ENCODE measurements at regions not wholly inside any gene's neighbourhood (a gene's known extent, or its start where the extent isn't known, plus 50 kb on each side); places are given as distances from the start of the nearest gene placed in this dataset.

DNA sequence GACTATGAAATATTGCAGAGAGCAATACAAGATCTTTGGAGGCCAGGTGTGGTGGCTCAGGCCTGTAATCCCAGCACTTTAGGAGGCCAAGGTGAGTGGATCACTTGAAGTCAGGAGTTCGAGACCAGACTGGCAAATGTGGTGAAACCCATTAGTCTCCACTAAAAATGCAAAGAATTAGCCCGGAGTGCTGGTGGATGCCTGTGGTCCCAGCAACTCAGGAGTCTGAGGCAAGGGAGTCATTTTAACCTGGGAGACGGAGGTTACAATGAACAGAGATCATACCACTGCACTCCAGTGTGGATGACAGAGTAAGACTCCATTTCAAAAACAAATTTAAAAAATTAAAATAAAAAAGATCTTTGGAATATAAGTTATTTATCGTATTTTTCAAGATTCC, 76.6 kb downstream of the PRKAB2 start:
- TF ChIP-seq ELK1 (IDR thresholded peaks at IDR 0.05; ENCODE audit: borderline replicate concordance, low read depth, low read length) (no peak), CTCF (conservative IDR thresholded peaks at IDR 0.05; ENCODE audit: low read depth, low read length) (no peak), RAD21 (IDR thresholded peaks at IDR 0.05; ENCODE audit: low read length) (no peak)
- Histone ChIP-seq H3K23ac (ENCODE audit: low read depth, low read length) (no peak overlapping the region), H3K36me3 (ENCODE audit: control insufficient read depth, insufficient read depth, low read length) (no peaks in the 10 kb centered on the region), H4K8ac (ENCODE audit: low read depth in 2 of 2, low read length in 2 of 2) (no peak overlapping the region), H2AFZ (replicated peaks; ENCODE audit: low read length, poor library complexity) (no peak overlapping the region), H3K56ac (ENCODE audit: extremely low read depth, insufficient read depth, low read length) (no peak overlapping the region), H2BK5ac (ENCODE audit: low read depth, low read length, poor library complexity, severe bottlenecking) (no peak overlapping the region), H4K20me1 (ENCODE audit: insufficient read depth, low read length) (no peaks in the 10 kb centered on the region), H2AK9ac (replicated peaks; ENCODE audit: low read depth, low read length, poor library complexity) (no peak overlapping the region), H3K79me1 (ENCODE audit: low read depth in 1 of 2, low read length in 2 of 2) (no peaks in the 10 kb centered on the region), H3K4ac (ENCODE audit: low read depth, low read length) (no peak overlapping the region), H2BK15ac (ENCODE audit: low read depth, low read length) (no peak overlapping the region), H3K9ac (ENCODE audit: low read depth, low read length) (no peak overlapping the region), H2BK120ac (ENCODE audit: low read depth, low read length) (no peak overlapping the region), H3K27me3 (ENCODE audit: control insufficient read depth, insufficient read depth, low read length) (peaks cover 2% of the 10 kb centered on the region; the same call in 1 of the 2 replicates), H4K5ac (ENCODE audit: low read depth, low read length) (no peak overlapping the region), H3K4me3 (ENCODE audit: insufficient read depth, low read depth, low read length) (no peak overlapping the region), H4K91ac (ENCODE audit: insufficient read depth, low read depth, low read length) (no peak overlapping the region), H3K4me1 (ENCODE audit: control insufficient read depth, insufficient read depth, low read length) (no peaks in the 10 kb centered on the region), H3K27ac (ENCODE audit: insufficient read depth, low read length) (no peak overlapping the region), H3K4me2 (ENCODE audit: low read depth, low read length) (no peak overlapping the region), H2AK5ac (ENCODE audit: low read depth, low read length) (no peak overlapping the region), H2BK20ac (ENCODE audit: low read depth, low read length) (no peak overlapping the region), H3K14ac (replicated peaks; ENCODE audit: low read depth, low read length) (no peak overlapping the region), H3K18ac (ENCODE audit: low read depth, low read length) (no peak overlapping the region), H3K9me1 (ENCODE audit: insufficient read depth, low read length) (no peaks in the 10 kb centered on the region), H3K9me3 (ENCODE audit: control insufficient read depth, insufficient read depth, low read length) (no peaks in the 10 kb centered on the region)
- in situ Hi-C loops (cut with MboI; ENCODE audit: low sequenced_read_pairs) = no loop called here
- intact Hi-C loops (cut with micrococcal nuclease) = no loop called here
- no TSS peak for BruUV-seq (replicated peaks)
- dilution Hi-C loops (cut with HindIII; ENCODE audit: low sequenced_read_pairs, unreplicated experiment) = no loop called here
- ChIA-PET POLR2A (ENCODE audit: unreplicated experiment) (no interaction called here), CTCF (no interaction called here)
- no peak for ATAC-seq (ENCODE audit: low read depth)
- no peak for DNase-seq
- WGBS, 2 experiments (ENCODE audit: extremely low coverage in 2 of 2, insufficient read length in 1 of 2) = no CpG with 5 or more reads among the region's 4 CpGs

All from IMR-90 (cell line).